Endothelial cell of umbilical vein (primary cell): ENCODE measurements at regions not wholly inside any gene's neighbourhood (a gene's known extent, or its start where the extent isn't known, plus 50 kb on each side); places are given as distances from the start of the nearest gene placed in this dataset.

Experiments used
- CTCF ChIP-seq, 2 donors: IDR thresholded peaks; 1 replicate in 1 of 2; 2 replicates in 1 of 2; pipeline ENCODE4 v1.5.1; 2011; ENCODE audit warnings: low read length in 2 of 2, mild to moderate bottlenecking in 2 of 2, moderate library complexity in 2 of 2, control low read depth in 1 of 2, inconsistent platforms in 1 of 2, low read depth in 1 of 2; ENCODE audit not compliant: insufficient read depth in 1 of 2; ENCODE audit errors: extremely low read depth in 1 of 2
- EZH2 ChIP-seq: IDR thresholded peaks from 2 replicates; pipeline ENCODE4 v1.6.1; 2012; ENCODE audit warnings: borderline replicate concordance, low read depth, mild to moderate bottlenecking, moderate library complexity, low read length, inconsistent platforms; ENCODE audit not compliant: severe bottlenecking
- GATA2 ChIP-seq: IDR thresholded peaks from 2 replicates; pipeline ENCODE4 v1.7.0; 2011; ENCODE audit warnings: low read depth, mild to moderate bottlenecking, moderate library complexity, mixed read lengths, low read length; ENCODE audit not compliant: insufficient read length, insufficient read depth
- MAX ChIP-seq: IDR thresholded peaks from 2 replicates; pipeline ENCODE4 v1.6.1; 2011; ENCODE audit not compliant: insufficient read depth, insufficient read length
- MYC ChIP-seq: IDR thresholded peaks from one replicate; pipeline ENCODE4 v1.6.1; 2011; ENCODE audit warnings: mild to moderate bottlenecking, low read depth, low read length
- POLR2A ChIP-seq: IDR thresholded peaks from 2 replicates; pipeline ENCODE4 v1.6.1; 2012; ENCODE audit warnings: low read depth, mild to moderate bottlenecking, control low read depth, low read length
- POLR2AphosphoS5 ChIP-seq: IDR thresholded peaks from 2 replicates; pipeline ENCODE4 v1.6.1; 2012; ENCODE audit warnings: low read depth, mild to moderate bottlenecking, control low read depth, low read length, moderate library complexity; ENCODE audit not compliant: insufficient read depth

- TF ChIP-seq CTCF (IDR thresholded peaks at IDR 0.05; ENCODE audit: extremely low read depth in 1 of 2, insufficient read depth in 1 of 2, low read depth in 1 of 2, low read length in 2 of 2) (no peak), POLR2AphosphoS5 (no peak), EZH2 (no peak), POLR2A (no peak), MAX (no peak), GATA2 (no peak), MYC (no peak)
Observed at GRCh38 chr10:47231414-47231813, 68.6 kb upstream of the GDF10 start.
